Hepatocyte (in vitro differentiated cells): ENCODE measurements at regions not wholly inside any gene's neighbourhood (a gene's known extent, or its start where the extent isn't known, plus 50 kb on each side); places are given as distances from the start of the nearest gene placed in this dataset.

ENCODE experiments used
- EZH2 ChIP-seq: fragments of 200-600 bp; sonication (generic); IDR thresholded peaks from 2 replicates; pipeline ENCODE4 v1.6.1; 2016; ENCODE audit warnings: antibody characterized with exemption, mild to moderate bottlenecking, borderline replicate concordance
- EZH2phosphoT487 ChIP-seq: fragments of 200-600 bp; sonication (generic); IDR thresholded peaks from one replicate; pipeline ENCODE4 v1.6.1; 2018; ENCODE audit warnings: antibody characterized with exemption, mild to moderate bottlenecking, low read depth, moderate library complexity; ENCODE audit not compliant: unreplicated experiment, severe bottlenecking
- TF ChIP-seq, protein P1 (sequence below): fragments of 200-600 bp; sonication (generic); IDR thresholded peaks from 2 replicates; pipeline ENCODE4 v1.5.1; 2016; ENCODE audit warnings: antibody characterized with exemption, mild to moderate bottlenecking; ENCODE audit not compliant: poor library complexity

DNA sequence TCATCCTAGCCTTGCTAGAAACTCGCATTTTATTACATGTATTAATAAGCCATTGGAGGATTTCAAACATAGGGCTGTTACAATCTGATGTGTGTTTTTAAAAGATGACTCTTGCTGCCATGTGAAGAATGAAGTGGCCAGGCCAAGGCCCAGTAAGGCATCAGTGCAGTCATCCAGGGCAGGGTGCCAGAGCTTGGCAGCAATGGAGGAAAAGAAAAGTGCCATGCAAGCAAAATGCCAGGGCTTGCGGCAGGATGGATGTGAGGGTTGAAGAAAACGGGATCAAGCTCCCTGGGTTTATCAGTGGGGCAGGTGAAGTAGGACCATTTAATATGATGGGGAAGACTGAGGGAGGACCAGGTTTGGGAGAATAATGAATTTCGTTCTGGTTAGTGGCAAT lies 183.6 kb downstream of the MINAR1 start:
- TF ChIP-seq, protein P1, sequence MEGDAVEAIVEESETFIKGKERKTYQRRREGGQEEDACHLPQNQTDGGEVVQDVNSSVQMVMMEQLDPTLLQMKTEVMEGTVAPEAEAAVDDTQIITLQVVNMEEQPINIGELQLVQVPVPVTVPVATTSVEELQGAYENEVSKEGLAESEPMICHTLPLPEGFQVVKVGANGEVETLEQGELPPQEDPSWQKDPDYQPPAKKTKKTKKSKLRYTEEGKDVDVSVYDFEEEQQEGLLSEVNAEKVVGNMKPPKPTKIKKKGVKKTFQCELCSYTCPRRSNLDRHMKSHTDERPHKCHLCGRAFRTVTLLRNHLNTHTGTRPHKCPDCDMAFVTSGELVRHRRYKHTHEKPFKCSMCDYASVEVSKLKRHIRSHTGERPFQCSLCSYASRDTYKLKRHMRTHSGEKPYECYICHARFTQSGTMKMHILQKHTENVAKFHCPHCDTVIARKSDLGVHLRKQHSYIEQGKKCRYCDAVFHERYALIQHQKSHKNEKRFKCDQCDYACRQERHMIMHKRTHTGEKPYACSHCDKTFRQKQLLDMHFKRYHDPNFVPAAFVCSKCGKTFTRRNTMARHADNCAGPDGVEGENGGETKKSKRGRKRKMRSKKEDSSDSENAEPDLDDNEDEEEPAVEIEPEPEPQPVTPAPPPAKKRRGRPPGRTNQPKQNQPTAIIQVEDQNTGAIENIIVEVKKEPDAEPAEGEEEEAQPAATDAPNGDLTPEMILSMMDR: no peak
- TF ChIP-seq EZH2phosphoT487 (no peak), EZH2 (no peak)
